GM12878 (cell line): ENCODE measurements at regions not wholly inside any gene's neighbourhood (a gene's known extent, or its start where the extent isn't known, plus 50 kb on each side); places are given as distances from the start of the nearest gene placed in this dataset.

Experiments
- ATAC-seq: fragments of 200-7000 bp; cut with Tn5 transposase; 3 replicates; pipeline ENCODE4 v1.9.1; 2020; ENCODE audit warnings: mild to moderate bottlenecking, moderate library complexity
- BruUV-seq: library from RNA; stranded (reverse); fragments of 400-500 nt; replicated peaks from 2 replicates; lab custom pipeline; 2021; lab: Mats Ljungman, UMichigan
- CTCF ChIA-PET: fragments of 300-600 bp; sonication (Branson Sonifier 250); formaldehyde crosslinking; extraction: SDS; loops from one replicate; lab custom pipeline; 2021; ENCODE audit warnings: inconsistent platforms; lab: Yijun Ruan, JAX
- POLR2A ChIA-PET: fragments of 350-600 bp; formaldehyde crosslinking; extraction: SDS; loops from one replicate; lab custom pipeline; 2021; ENCODE audit warnings: inconsistent platforms; lab: Charles Lee
- RAD21 ChIA-PET: fragments of 300-600 bp; sonication (Branson Sonifier 250); formaldehyde crosslinking; loops from one replicate; lab custom pipeline; 2023; ENCODE audit warnings: antibody characterized with exemption; ENCODE audit not compliant: unreplicated experiment; lab: Charles Lee
- SMC1A ChIA-PET: fragments of 300-600 bp; sonication (Branson Sonifier 250); formaldehyde crosslinking; loops from one replicate; lab custom pipeline; 2023; ENCODE audit not compliant: unreplicated experiment, uncharacterized antibody; lab: Charles Lee
- DNase-seq: peaks from one replicate; pipeline ENCODE4 v3.0.0-alpha.2; 2011; ENCODE audit warnings: low read depth, low spot score
- FAIRE-seq: peaks from 3 replicates; lab custom pipeline; 2011; peaks lifted over from hg19 to GRCh38; lab: Jason Lieb, UNC
- H2AFZ ChIP-seq: 2 replicates; pipeline ENCODE4 v1.6.0; 2011; ENCODE audit warnings: low read depth, low read length, control low read depth; ENCODE audit not compliant: control insufficient read depth
- H3K27ac ChIP-seq: 2 replicates; pipeline ENCODE4 v1.5.1; 2011; ENCODE audit warnings: control low read depth; ENCODE audit not compliant: control insufficient read depth, insufficient read depth
- H3K27me3 ChIP-seq, 2 experiments: replicated peaks in 1 of 2; 2 replicates each; pipeline versions ENCODE4 v1.6.0 to v1.6.1; 2011; ENCODE audit warnings: low read length in 1 of 2; ENCODE audit not compliant: control insufficient read depth in 2 of 2, insufficient read depth in 2 of 2
- H3K36me3 ChIP-seq, 2 experiments: 2 replicates each; pipeline ENCODE4 v1.5.1; 2011; ENCODE audit warnings: low read length in 1 of 2; ENCODE audit not compliant: control insufficient read depth in 2 of 2, insufficient read depth in 2 of 2
- H3K4me1 ChIP-seq: 2 replicates; pipeline ENCODE4 v1.6.1; 2011; ENCODE audit warnings: mild to moderate bottlenecking, low read length, moderate library complexity, mixed read lengths; ENCODE audit not compliant: control insufficient read depth, insufficient read depth
- H3K4me2 ChIP-seq: 2 replicates; pipeline ENCODE4 v1.6.0; 2011; ENCODE audit warnings: control low read depth; ENCODE audit not compliant: control insufficient read depth, insufficient read depth
- H3K4me3 ChIP-seq: fragments of 200-600 bp; sonication (generic); 2 replicates; pipeline ENCODE4 v1.5.1; 2016
- H3K79me2 ChIP-seq: 2 replicates; pipeline ENCODE4 v1.6.0; 2011; ENCODE audit warnings: low read length; ENCODE audit not compliant: control insufficient read depth, insufficient read depth
- H3K9ac ChIP-seq: 2 replicates; pipeline ENCODE4 v1.8.0; 2011; ENCODE audit warnings: low read length, control low read depth, mixed read lengths; ENCODE audit not compliant: control insufficient read depth, insufficient read depth
- H3K9me3 ChIP-seq: replicated peaks from 3 replicates; pipeline ENCODE4 v1.5.1; 2011; ENCODE audit warnings: mild to moderate bottlenecking, low read length; ENCODE audit not compliant: control insufficient read depth, insufficient read depth
- H4K20me1 ChIP-seq: 2 replicates; pipeline ENCODE4 v1.6.0; 2011; ENCODE audit not compliant: control insufficient read depth, insufficient read depth
- BACH1 ChIP-seq: fragments of 450-650 bp; IDR thresholded peaks from 2 replicates; pipeline ENCODE4 v1.6.1; 2017; ENCODE audit warnings: mild to moderate bottlenecking, borderline replicate concordance
- CBFB ChIP-seq: IDR thresholded peaks from 2 replicates; pipeline ENCODE4 v1.6.1; 2016; ENCODE audit warnings: antibody characterized with exemption, low read depth
- CEBPZ ChIP-seq: fragments of 150-350 bp; IDR thresholded peaks from 2 replicates; pipeline ENCODE4 v1.6.1; 2016; ENCODE audit warnings: low read depth, low read length
- CTCF ChIP-seq, 3 experiments: IDR thresholded peaks in 2 of 3; conservative IDR thresholded peaks in 1 of 3; 2 replicates each; pipeline ENCODE4 v1.5.1; 2011; ENCODE audit warnings: low read depth in 3 of 3, low read length in 3 of 3, mild to moderate bottlenecking in 3 of 3, control low read depth in 2 of 3, moderate library complexity in 2 of 3, inconsistent platforms in 1 of 3, mixed read lengths in 1 of 3; ENCODE audit not compliant: control insufficient read depth in 2 of 3, insufficient read depth in 1 of 3; ENCODE audit errors: extremely low read depth in 1 of 3
- ETV6 ChIP-seq, 2 experiments: fragments of 450-650 bp in 1 of 2; IDR thresholded peaks in 1 of 2; conservative IDR thresholded peaks in 1 of 2; 2 replicates each; pipeline ENCODE4 v1.6.1; 2014; ENCODE audit warnings: antibody characterized with exemption in 1 of 2, borderline replicate concordance in 1 of 2, low read depth in 1 of 2, mild to moderate bottlenecking in 1 of 2, moderate library complexity in 1 of 2
- NFIC ChIP-seq: IDR thresholded peaks from 2 replicates; pipeline ENCODE4 v1.6.1; 2012; ENCODE audit warnings: low read depth, mild to moderate bottlenecking, inconsistent platforms, low read length, moderate library complexity
- NFYB ChIP-seq: IDR thresholded peaks from 2 replicates; pipeline ENCODE4 v1.6.1; 2011; ENCODE audit warnings: low read depth, mild to moderate bottlenecking, low read length, improper control_type of control experiment, moderate library complexity; ENCODE audit not compliant: insufficient read depth
- PBX3 ChIP-seq: IDR thresholded peaks from 2 replicates; pipeline ENCODE4 v1.6.1; 2011; ENCODE audit warnings: mild to moderate bottlenecking, low read depth, low read length, moderate library complexity; ENCODE audit not compliant: insufficient replicate concordance
- POU2F2 ChIP-seq: IDR thresholded peaks from 3 replicates; pipeline ENCODE4 v1.6.1; 2011; ENCODE audit warnings: low read depth, mild to moderate bottlenecking, low read length, borderline replicate concordance
- RELB ChIP-seq: fragments of 450-650 bp; IDR thresholded peaks from 2 replicates; pipeline ENCODE4 v1.6.1; 2017; ENCODE audit warnings: low read depth, mild to moderate bottlenecking, moderate library complexity
- WGBS: methylation state at CpG from one replicate; pipeline ENCODE4 v1.1.6; 2016; ENCODE audit warnings: low lambda C conversion rate; ENCODE audit not compliant: insufficient replicate concordance, insufficient coverage; ENCODE audit errors: missing lambda C conversion rate; 5-methylcytosine and 5-hydroxymethylcytosine counted together
- in situ Hi-C: fragments of 300-500 bp; cut with MboI; formaldehyde crosslinking; loops from 9 replicates; pipeline ENCODE4 v1.14.3; 2018; ENCODE audit warnings: mixed read lengths
- intact Hi-C: fragments of 100-400 bp; cut with micrococcal nuclease; formaldehyde crosslinking; loops from one replicate; pipeline ENCODE4 v1.14.2; 2022; ENCODE audit not compliant: unreplicated experiment

- Histone ChIP-seq H3K4me1 (no peaks in the 10 kb centered on the region), H2AFZ (no peak overlapping the region), H3K79me2 (no peaks in the 10 kb centered on the region), H3K27me3 (no peaks in the 10 kb centered on the region), H3K27ac (no peak overlapping the region), H4K20me1 (no peaks in the 10 kb centered on the region), H3K4me2 (no peak overlapping the region), H3K36me3 (no peaks in the 10 kb centered on the region), H3K4me3 (no peak overlapping the region), H3K9me3 (no peaks in the 10 kb centered on the region), H3K9ac (no peak overlapping the region)
- SMC1A ChIA-PET = interaction anchor here (1.1 kb wide), 1 partner anchor 65 kb away, joined by 3 read pairs; no protein-coding TSS in a partner anchor
- RAD21 ChIA-PET = no interaction called here
- in situ Hi-C loops (no loop called here), intact Hi-C loops (no loop called here)
- BruUV-seq = no TSS peak
- CTCF ChIA-PET = no interaction called here
- TF ChIP-seq CTCF (IDR thresholded peaks at IDR 0.05 in 2 of 3, conservative IDR thresholded peaks at IDR 0.05 in 1 of 3; ENCODE audit: control insufficient read depth in 2 of 3, extremely low read depth in 1 of 3, insufficient read depth in 1 of 3, low read depth in 3 of 3, low read length in 3 of 3) = no peak
- TF ChIP-seq POU2F2 = no peak
- TF ChIP-seq CBFB = no peak
- TF ChIP-seq RELB = no peak
- TF ChIP-seq NFYB = no peak
- no peak for TF ChIP-seq NFIC
- TF ChIP-seq BACH1 = no peak
- no peak for TF ChIP-seq ETV6 (conservative IDR thresholded peaks at IDR 0.05 in 1 of 2, IDR thresholded peaks at IDR 0.05 in 1 of 2; ENCODE audit: borderline replicate concordance in 1 of 2, low read depth in 1 of 2)
- no peak for TF ChIP-seq CEBPZ
- no peak for TF ChIP-seq PBX3
- FAIRE-seq (no peak), DNase-seq (no peak), ATAC-seq (no peak)
- POLR2A ChIA-PET = no interaction called here
- 37% methylated on average over 2 of the region's 2 CpGs for WGBS
Observed at GRCh38 chr2:146259816-146260215, 1585.0 kb upstream of the ACVR2A start.
